Gastrocnemius medialis (tissue), 4 donors: ENCODE measurements at regions not wholly inside any gene's neighbourhood (a gene's known extent, or its start where the extent isn't known, plus 50 kb on each side); places are given as distances from the start of the nearest gene placed in this dataset.

ENCODE experiments used
- ATAC-seq, 2 donors: fragments of 150-250 bp; one replicate each; pipeline ENCODE4 v1.9.1; 2016
- DNase-seq, 2 donors: peaks; one replicate each; pipeline ENCODE4 v3.0.0-alpha.2; 2019
- H3K27ac ChIP-seq, 4 donors: fragments of 200-600 bp; sonication (generic); 1 replicate in 1 of 4; 2 replicates in 3 of 4; pipeline ENCODE4 v1.5.1; 2016 to 2018; ENCODE audit warnings: mild to moderate bottlenecking in 2 of 4, moderate library complexity in 1 of 4
- H3K27me3 ChIP-seq, 3 donors: fragments of 200-600 bp; sonication (generic) in 2 of 3; 1 replicate in 1 of 3; 2 replicates in 2 of 3; pipeline versions ENCODE4 v1.5.1 to v1.6.0; 2016 to 2019; ENCODE audit warnings: mild to moderate bottlenecking in 1 of 3, moderate library complexity in 1 of 3
- H3K36me3 ChIP-seq, 2 donors: fragments of 200-600 bp; sonication (generic) in 1 of 2; one replicate each; pipeline ENCODE4 v1.5.1; 2017 to 2018
- H3K4me1 ChIP-seq, 2 donors: fragments of 200-600 bp; sonication (generic) in 1 of 2; one replicate each; pipeline ENCODE4 v1.5.1; 2016 to 2017; ENCODE audit warnings: mild to moderate bottlenecking in 2 of 2
- H3K4me3 ChIP-seq, 4 donors: fragments of 200-600 bp; sonication (generic) in 3 of 4; 1 replicate in 1 of 4; 2 replicates in 3 of 4; pipeline ENCODE4 v1.5.1; 2016 to 2019; ENCODE audit warnings: mild to moderate bottlenecking in 2 of 4
- H3K9me3 ChIP-seq, 3 donors: fragments of 200-600 bp; sonication (generic) in 2 of 3; 1 replicate in 1 of 3; 2 replicates in 2 of 3; pipeline ENCODE4 v1.5.1; 2016 to 2019
- CTCF ChIP-seq, 5 experiments: fragments of 450-650 bp in 3 of 5; fragments of 200-600 bp in 2 of 5; sonication (generic) in 2 of 5; IDR thresholded peaks in 4 of 5; conservative IDR thresholded peaks in 1 of 5; 1 replicate in 4 of 5; 2 replicates in 1 of 5; pipeline ENCODE4 v1.5.1; 2016 to 2019; ENCODE audit warnings: antibody characterized with exemption in 5 of 5, mild to moderate bottlenecking in 3 of 5, moderate library complexity in 3 of 5
- POLR2A ChIP-seq, 2 donors: fragments of 450-650 bp; IDR thresholded peaks; one replicate each; pipeline ENCODE4 v1.6.1; 2017; ENCODE audit warnings: antibody characterized with exemption in 2 of 2, mild to moderate bottlenecking in 2 of 2, moderate library complexity in 2 of 2
- in situ Hi-C, 4 donors: fragments of 200-750 bp; cut with MboI; loops; one replicate each; pipeline versions ENCODE4 v1.15.0 to v1.8.0; 2017; ENCODE audit warnings: low sequenced_read_pairs in 4 of 4
- intact Hi-C: fragments of 100-400 bp; cut with DNase I; formaldehyde crosslinking; loops from one replicate; pipeline ENCODE4 v1.15.1; 2023; ENCODE audit warnings: low total_unique reads

GRCh38 chr13:39803156-39803555 is 147.7 kb downstream of the COG6 start:
- no peak for TF ChIP-seq POLR2A (IDR thresholded peaks at IDR 0.05)
- no peak overlapping the region for H3K27ac ChIP-seq
- no peaks in the 10 kb centered on the region for H3K9me3 ChIP-seq
- no peak overlapping the region for H3K4me3 ChIP-seq
- no peaks in the 10 kb centered on the region for H3K4me1 ChIP-seq
- H3K27me3 ChIP-seq: no peaks in the 10 kb centered on the region
- no peaks in the 10 kb centered on the region for H3K36me3 ChIP-seq
- no peak for ATAC-seq
- intact Hi-C loops (no loop called here), in situ Hi-C loops (no loop called here)
- DNase-seq: no peak

GRCh38 chr13:39803851-39804250 is 148.4 kb downstream of the COG6 start:
- H3K27me3 ChIP-seq: no peaks in the 10 kb centered on the region
- no peaks in the 10 kb centered on the region for H3K4me1 ChIP-seq
- no peak overlapping the region for H3K27ac ChIP-seq
- ATAC-seq (no peak), DNase-seq (no peak)
- no peak overlapping the region for H3K4me3 ChIP-seq
- no peaks in the 10 kb centered on the region for H3K36me3 ChIP-seq
- in situ Hi-C loops (no loop called here), intact Hi-C loops (no loop called here)
- no peaks in the 10 kb centered on the region for H3K9me3 ChIP-seq
- TF ChIP-seq POLR2A (IDR thresholded peaks at IDR 0.05) (no peak), CTCF (IDR thresholded peaks at IDR 0.05 in 4 of 5, conservative IDR thresholded peaks at IDR 0.05 in 1 of 5) (no peak)

- Histone ChIP-seq H3K27me3 (no peaks in the 10 kb centered on the region), H3K4me3 (no peak overlapping the region), H3K9me3 (no peaks in the 10 kb centered on the region), H3K27ac (no peak overlapping the region), H3K36me3 (no peaks in the 10 kb centered on the region), H3K4me1 (no peaks in the 10 kb centered on the region)
- in situ Hi-C loops (no loop called here), intact Hi-C loops (no loop called here)
- ATAC-seq (no peak), DNase-seq (no peak)
- TF ChIP-seq POLR2A (IDR thresholded peaks at IDR 0.05): no peak
Measured at GRCh38 chr13:39804332-39805210, 149.1 kb downstream of the COG6 start.

GRCh38 chr13:39809466-39809865 is 154.0 kb downstream of the COG6 start:
- intact Hi-C loops: no loop called here

GRCh38 chr13:39810091-39810877 is 154.8 kb downstream of the COG6 start:
- Histone ChIP-seq H3K4me3 (no peak overlapping the region), H3K36me3 (no peaks in the 10 kb centered on the region), H3K27me3 (no peaks in the 10 kb centered on the region), H3K4me1 (no peaks in the 10 kb centered on the region), H3K9me3 (no peaks in the 10 kb centered on the region), H3K27ac (no peak overlapping the region)
- no peak for DNase-seq
- no peak for TF ChIP-seq POLR2A (IDR thresholded peaks at IDR 0.05)
- TF ChIP-seq CTCF (IDR thresholded peaks at IDR 0.05 in 4 of 5, conservative IDR thresholded peaks at IDR 0.05 in 1 of 5): no peak
- intact Hi-C loops: no loop called here
- no peak for ATAC-seq
- in situ Hi-C loops: no loop called here

More at GRCh38 chr13:39809466-39809865, 154.0 kb downstream of the COG6 start:
- TF ChIP-seq POLR2A (IDR thresholded peaks at IDR 0.05) (no peak), CTCF (IDR thresholded peaks at IDR 0.05 in 4 of 5, conservative IDR thresholded peaks at IDR 0.05 in 1 of 5) (no peak)
- no peak for ATAC-seq
- Histone ChIP-seq H3K36me3 (no peaks in the 10 kb centered on the region), H3K4me3 (no peak overlapping the region), H3K9me3 (no peaks in the 10 kb centered on the region), H3K27me3 (no peaks in the 10 kb centered on the region), H3K4me1 (no peaks in the 10 kb centered on the region), H3K27ac (no peak overlapping the region)
- in situ Hi-C loops: no loop called here
- no peak for DNase-seq
